Liver (tissue), 8 donors: ENCODE measurements at regions not wholly inside any gene's neighbourhood (a gene's known extent, or its start where the extent isn't known, plus 50 kb on each side); places are given as distances from the start of the nearest gene placed in this dataset.

ENCODE experiments used
- DNase-seq: peaks from one replicate; pipeline ENCODE4 v3.0.0-alpha.2; 2017; ENCODE audit warnings: low spot score
- H3K27ac ChIP-seq, 2 donors: one replicate each; pipeline ENCODE4 v1.7.0; 2013; ENCODE audit warnings: inconsistent platforms in 2 of 2, low read length in 2 of 2, control low read depth in 1 of 2, low read depth in 1 of 2, mild to moderate bottlenecking in 1 of 2
- H3K27me3 ChIP-seq, 4 donors: one replicate each; pipeline versions ENCODE4 v1.6.1 to v1.7.0; 2013; ENCODE audit warnings: low read length in 3 of 4, inconsistent platforms in 1 of 4, mild to moderate bottlenecking in 1 of 4, moderate library complexity in 1 of 4; ENCODE audit not compliant: control insufficient read depth in 4 of 4, insufficient read depth in 4 of 4
- H3K36me3 ChIP-seq, 4 donors: one replicate each; pipeline versions ENCODE4 v1.6.1 to v1.7.0; 2013; ENCODE audit warnings: low read length in 3 of 4, mild to moderate bottlenecking in 3 of 4, low read depth in 1 of 4, moderate library complexity in 1 of 4; ENCODE audit not compliant: control insufficient read depth in 4 of 4, insufficient read depth in 3 of 4
- H3K4me1 ChIP-seq, 4 donors: one replicate each; pipeline versions ENCODE4 v1.6.1 to v1.7.0; 2013; ENCODE audit warnings: low read length in 3 of 4, mild to moderate bottlenecking in 3 of 4, moderate library complexity in 1 of 4; ENCODE audit not compliant: control insufficient read depth in 4 of 4, insufficient read depth in 4 of 4
- H3K4me3 ChIP-seq, 3 donors: one replicate each; pipeline versions ENCODE4 v1.6.1 to v1.7.0; 2013; ENCODE audit warnings: low read length in 3 of 3, control low read depth in 1 of 3, low read depth in 1 of 3, mild to moderate bottlenecking in 1 of 3
- H3K9ac ChIP-seq, 2 donors: one replicate each; pipeline ENCODE4 v1.7.0; 2013; ENCODE audit warnings: low read length in 2 of 2, mild to moderate bottlenecking in 2 of 2, moderate library complexity in 2 of 2, control low read depth in 1 of 2, low read depth in 1 of 2
- H3K9me3 ChIP-seq, 4 donors: one replicate each; pipeline versions ENCODE4 v1.6.1 to v1.7.0; 2013; ENCODE audit warnings: low read length in 3 of 4; ENCODE audit not compliant: control insufficient read depth in 4 of 4
- EGR1 ChIP-seq, 2 donors: IDR thresholded peaks; 2 replicates each; pipeline ENCODE4 v1.6.1; 2016 to 2018; ENCODE audit warnings: antibody characterized with exemption in 2 of 2, low read depth in 2 of 2
- FOXA1 ChIP-seq: IDR thresholded peaks from 2 replicates; pipeline ENCODE4 v1.6.1; 2016; ENCODE audit warnings: antibody characterized with exemption
- FOXA2 ChIP-seq: IDR thresholded peaks from 2 replicates; pipeline ENCODE4 v1.6.1; 2016; ENCODE audit warnings: antibody characterized with exemption
- GABPA ChIP-seq, 2 donors: IDR thresholded peaks in 1 of 2; conservative IDR thresholded peaks in 1 of 2; 2 replicates each; pipeline ENCODE4 v1.6.1; 2016; ENCODE audit warnings: antibody characterized with exemption in 2 of 2, mild to moderate bottlenecking in 1 of 2, moderate library complexity in 1 of 2
- HNF4A ChIP-seq, 2 donors: conservative IDR thresholded peaks; 2 replicates each; pipeline ENCODE4 v1.6.1; 2016; ENCODE audit warnings: antibody characterized with exemption in 2 of 2, mild to moderate bottlenecking in 2 of 2
- HNF4G ChIP-seq: IDR thresholded peaks from 2 replicates; pipeline ENCODE4 v1.6.1; 2016; ENCODE audit warnings: antibody characterized with exemption
- JUND ChIP-seq, 2 donors: IDR thresholded peaks; 2 replicates each; pipeline ENCODE4 v1.6.1; 2016; ENCODE audit warnings: antibody characterized with exemption in 2 of 2
- NR2F2 ChIP-seq: IDR thresholded peaks from 2 replicates; pipeline ENCODE4 v1.6.1; 2016; ENCODE audit warnings: antibody characterized with exemption
- RAD21 ChIP-seq, 2 donors: IDR thresholded peaks; 2 replicates each; pipeline ENCODE4 v1.6.1; 2016; ENCODE audit warnings: antibody characterized with exemption in 2 of 2, mild to moderate bottlenecking in 2 of 2
- RXRA ChIP-seq, 2 donors: IDR thresholded peaks; 2 replicates each; pipeline ENCODE4 v1.6.1; 2017 to 2018; ENCODE audit warnings: antibody characterized with exemption in 2 of 2, mild to moderate bottlenecking in 1 of 2
- SP1 ChIP-seq: IDR thresholded peaks from 2 replicates; pipeline ENCODE4 v1.6.1; 2018; ENCODE audit warnings: antibody characterized with exemption, mild to moderate bottlenecking
- TAF1 ChIP-seq: conservative IDR thresholded peaks from 2 replicates; pipeline ENCODE4 v1.6.1; 2016; ENCODE audit warnings: antibody characterized with exemption, mild to moderate bottlenecking
- YY1 ChIP-seq: IDR thresholded peaks from 2 replicates; pipeline ENCODE4 v1.6.1; 2016; ENCODE audit warnings: antibody characterized with exemption, mild to moderate bottlenecking
- WGBS: extraction: QIAGEN DNeasy Blood & Tissue Kit; methylation state at CpG from one replicate; pipeline ENCODE4 v1.1.7; 2013; 5-methylcytosine and 5-hydroxymethylcytosine counted together
- TF ChIP-seq, protein P1 (sequence below): IDR thresholded peaks from 2 replicates; pipeline ENCODE4 v1.6.1; 2016; ENCODE audit warnings: antibody characterized with exemption
- TF ChIP-seq, protein P2 (sequence below): IDR thresholded peaks from 2 replicates; pipeline ENCODE4 v1.6.1; 2016; ENCODE audit warnings: antibody characterized with exemption
- TF ChIP-seq, protein P3 (sequence below): IDR thresholded peaks from 2 replicates; pipeline ENCODE4 v1.6.1; 2016; ENCODE audit warnings: antibody characterized with exemption
- TF ChIP-seq, protein P4 (sequence below): IDR thresholded peaks from 2 replicates; pipeline ENCODE4 v1.6.1; 2016; ENCODE audit warnings: antibody characterized with exemption, mild to moderate bottlenecking
- TF ChIP-seq, protein P5 (sequence below): fragments of 150-350 bp; IDR thresholded peaks from 2 replicates; pipeline ENCODE4 v1.5.1; 2017; ENCODE audit warnings: improper control_type of control experiment, low read depth, low read length; ENCODE audit not compliant: missing input control
- donor health status: healthy.
- donor health status: healthy.
- donor health status: healthy.
- donor health status: healthy.
- donor health status: healthy.

DNA sequence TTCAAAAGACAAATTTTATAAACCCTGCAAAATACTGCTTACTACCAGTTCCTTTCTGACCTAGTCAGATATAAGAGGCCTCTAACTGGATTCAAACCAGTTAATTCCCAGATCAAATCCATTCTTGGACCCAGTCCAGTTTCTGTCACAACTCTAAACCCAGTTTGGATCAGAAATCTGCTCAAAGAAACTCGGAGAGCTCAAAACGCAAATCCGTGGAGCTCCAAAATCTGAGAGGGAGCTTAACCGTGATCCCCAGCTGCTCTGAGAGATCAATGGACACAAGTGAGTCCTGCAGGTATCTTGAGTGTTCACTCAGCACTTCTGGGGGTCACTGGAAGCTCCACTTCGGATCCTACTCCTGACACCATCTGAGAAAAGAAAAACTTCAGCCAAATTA lies 348.1 kb upstream of the PTGER4 start:
- H3K4me3 ChIP-seq = no peak overlapping the region
- H3K9me3 ChIP-seq = no peaks in the 10 kb centered on the region
- no peak overlapping the region for H3K27ac ChIP-seq
- no peak overlapping the region for H3K9ac ChIP-seq
- H3K4me1 ChIP-seq = no peaks in the 10 kb centered on the region
- TF ChIP-seq RAD21 (IDR thresholded peaks at IDR 0.05) (no peak), TAF1 (no peak), NR2F2 (no peak), FOXA2 (no peak), YY1 (no peak), SP1 (no peak), JUND (IDR thresholded peaks at IDR 0.05) (no peak), HNF4G (no peak), EGR1 (IDR thresholded peaks at IDR 0.05; ENCODE audit: low read depth in 2 of 2) (no peak), RXRA (IDR thresholded peaks at IDR 0.05) (no peak), FOXA1 (no peak), GABPA (IDR thresholded peaks at IDR 0.05 in 1 of 2, conservative IDR thresholded peaks at IDR 0.05 in 1 of 2) (no peak), HNF4A (conservative IDR thresholded peaks at IDR 0.05) (no peak)
- TF ChIP-seq, protein P1, sequence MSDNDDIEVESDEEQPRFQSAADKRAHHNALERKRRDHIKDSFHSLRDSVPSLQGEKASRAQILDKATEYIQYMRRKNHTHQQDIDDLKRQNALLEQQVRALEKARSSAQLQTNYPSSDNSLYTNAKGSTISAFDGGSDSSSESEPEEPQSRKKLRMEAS = no peak
- TF ChIP-seq, protein P2, sequence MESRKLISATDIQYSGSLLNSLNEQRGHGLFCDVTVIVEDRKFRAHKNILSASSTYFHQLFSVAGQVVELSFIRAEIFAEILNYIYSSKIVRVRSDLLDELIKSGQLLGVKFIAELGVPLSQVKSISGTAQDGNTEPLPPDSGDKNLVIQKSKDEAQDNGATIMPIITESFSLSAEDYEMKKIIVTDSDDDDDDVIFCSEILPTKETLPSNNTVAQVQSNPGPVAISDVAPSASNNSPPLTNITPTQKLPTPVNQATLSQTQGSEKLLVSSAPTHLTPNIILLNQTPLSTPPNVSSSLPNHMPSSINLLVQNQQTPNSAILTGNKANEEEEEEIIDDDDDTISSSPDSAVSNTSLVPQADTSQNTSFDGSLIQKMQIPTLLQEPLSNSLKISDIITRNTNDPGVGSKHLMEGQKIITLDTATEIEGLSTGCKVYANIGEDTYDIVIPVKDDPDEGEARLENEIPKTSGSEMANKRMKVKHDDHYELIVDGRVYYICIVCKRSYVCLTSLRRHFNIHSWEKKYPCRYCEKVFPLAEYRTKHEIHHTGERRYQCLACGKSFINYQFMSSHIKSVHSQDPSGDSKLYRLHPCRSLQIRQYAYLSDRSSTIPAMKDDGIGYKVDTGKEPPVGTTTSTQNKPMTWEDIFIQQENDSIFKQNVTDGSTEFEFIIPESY = no peak
- TF ChIP-seq, protein P3, sequence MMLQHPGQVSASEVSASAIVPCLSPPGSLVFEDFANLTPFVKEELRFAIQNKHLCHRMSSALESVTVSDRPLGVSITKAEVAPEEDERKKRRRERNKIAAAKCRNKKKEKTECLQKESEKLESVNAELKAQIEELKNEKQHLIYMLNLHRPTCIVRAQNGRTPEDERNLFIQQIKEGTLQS = no peak
- TF ChIP-seq, protein P4, sequence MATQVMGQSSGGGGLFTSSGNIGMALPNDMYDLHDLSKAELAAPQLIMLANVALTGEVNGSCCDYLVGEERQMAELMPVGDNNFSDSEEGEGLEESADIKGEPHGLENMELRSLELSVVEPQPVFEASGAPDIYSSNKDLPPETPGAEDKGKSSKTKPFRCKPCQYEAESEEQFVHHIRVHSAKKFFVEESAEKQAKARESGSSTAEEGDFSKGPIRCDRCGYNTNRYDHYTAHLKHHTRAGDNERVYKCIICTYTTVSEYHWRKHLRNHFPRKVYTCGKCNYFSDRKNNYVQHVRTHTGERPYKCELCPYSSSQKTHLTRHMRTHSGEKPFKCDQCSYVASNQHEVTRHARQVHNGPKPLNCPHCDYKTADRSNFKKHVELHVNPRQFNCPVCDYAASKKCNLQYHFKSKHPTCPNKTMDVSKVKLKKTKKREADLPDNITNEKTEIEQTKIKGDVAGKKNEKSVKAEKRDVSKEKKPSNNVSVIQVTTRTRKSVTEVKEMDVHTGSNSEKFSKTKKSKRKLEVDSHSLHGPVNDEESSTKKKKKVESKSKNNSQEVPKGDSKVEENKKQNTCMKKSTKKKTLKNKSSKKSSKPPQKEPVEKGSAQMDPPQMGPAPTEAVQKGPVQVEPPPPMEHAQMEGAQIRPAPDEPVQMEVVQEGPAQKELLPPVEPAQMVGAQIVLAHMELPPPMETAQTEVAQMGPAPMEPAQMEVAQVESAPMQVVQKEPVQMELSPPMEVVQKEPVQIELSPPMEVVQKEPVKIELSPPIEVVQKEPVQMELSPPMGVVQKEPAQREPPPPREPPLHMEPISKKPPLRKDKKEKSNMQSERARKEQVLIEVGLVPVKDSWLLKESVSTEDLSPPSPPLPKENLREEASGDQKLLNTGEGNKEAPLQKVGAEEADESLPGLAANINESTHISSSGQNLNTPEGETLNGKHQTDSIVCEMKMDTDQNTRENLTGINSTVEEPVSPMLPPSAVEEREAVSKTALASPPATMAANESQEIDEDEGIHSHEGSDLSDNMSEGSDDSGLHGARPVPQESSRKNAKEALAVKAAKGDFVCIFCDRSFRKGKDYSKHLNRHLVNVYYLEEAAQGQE = no peak
- TF ChIP-seq, protein P5, sequence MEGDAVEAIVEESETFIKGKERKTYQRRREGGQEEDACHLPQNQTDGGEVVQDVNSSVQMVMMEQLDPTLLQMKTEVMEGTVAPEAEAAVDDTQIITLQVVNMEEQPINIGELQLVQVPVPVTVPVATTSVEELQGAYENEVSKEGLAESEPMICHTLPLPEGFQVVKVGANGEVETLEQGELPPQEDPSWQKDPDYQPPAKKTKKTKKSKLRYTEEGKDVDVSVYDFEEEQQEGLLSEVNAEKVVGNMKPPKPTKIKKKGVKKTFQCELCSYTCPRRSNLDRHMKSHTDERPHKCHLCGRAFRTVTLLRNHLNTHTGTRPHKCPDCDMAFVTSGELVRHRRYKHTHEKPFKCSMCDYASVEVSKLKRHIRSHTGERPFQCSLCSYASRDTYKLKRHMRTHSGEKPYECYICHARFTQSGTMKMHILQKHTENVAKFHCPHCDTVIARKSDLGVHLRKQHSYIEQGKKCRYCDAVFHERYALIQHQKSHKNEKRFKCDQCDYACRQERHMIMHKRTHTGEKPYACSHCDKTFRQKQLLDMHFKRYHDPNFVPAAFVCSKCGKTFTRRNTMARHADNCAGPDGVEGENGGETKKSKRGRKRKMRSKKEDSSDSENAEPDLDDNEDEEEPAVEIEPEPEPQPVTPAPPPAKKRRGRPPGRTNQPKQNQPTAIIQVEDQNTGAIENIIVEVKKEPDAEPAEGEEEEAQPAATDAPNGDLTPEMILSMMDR = no peak
- 85% methylated on average over 5 of the region's 5 CpGs for WGBS
- no peaks in the 10 kb centered on the region for H3K36me3 ChIP-seq
- DNase-seq = no peak
- H3K27me3 ChIP-seq = peaks cover 0 to 4% (median 0%) of the 10 kb centered on the region in 4 donors
